Transverse colon (tissue), 4 donors: ENCODE measurements at regions not wholly inside any gene's neighbourhood (a gene's known extent, or its start where the extent isn't known, plus 50 kb on each side); places are given as distances from the start of the nearest gene placed in this dataset.

Experiments
- DNase-seq: peaks from one replicate; pipeline ENCODE4 v3.0.0-alpha.2; 2019
- H3K27ac ChIP-seq, 4 donors: fragments of 200-600 bp; sonication (generic); 2 replicates each; pipeline ENCODE4 v1.5.1; 2016 to 2018; ENCODE audit warnings: inconsistent platforms in 4 of 4
- H3K27me3 ChIP-seq: fragments of 200-600 bp; sonication (generic); 2 replicates; pipeline ENCODE4 v1.5.1; 2017; ENCODE audit warnings: inconsistent platforms
- H3K36me3 ChIP-seq, 4 donors: fragments of 200-600 bp; sonication (generic); 2 replicates each; pipeline ENCODE4 v1.5.1; 2017 to 2019; ENCODE audit warnings: inconsistent platforms in 4 of 4
- H3K4me1 ChIP-seq, 4 donors: fragments of 200-600 bp; sonication (generic); 2 replicates each; pipeline ENCODE4 v1.5.1; 2017 to 2020; ENCODE audit warnings: inconsistent platforms in 4 of 4
- H3K4me3 ChIP-seq, 4 donors: fragments of 200-600 bp; sonication (generic); 1 replicate in 1 of 4; 2 replicates in 3 of 4; pipeline versions ENCODE4 v1.5.1 to v1.6.1; 2017 to 2019; ENCODE audit warnings: inconsistent platforms in 4 of 4
- H3K9me3 ChIP-seq, 2 donors: fragments of 200-600 bp; sonication (generic); 2 replicates each; pipeline ENCODE4 v1.5.1; 2017 to 2019; ENCODE audit warnings: inconsistent platforms in 2 of 2
- EP300 ChIP-seq: sonication (generic); formaldehyde crosslinking; IDR thresholded peaks from one replicate; pipeline ENCODE4 v1.6.1; 2017; ENCODE audit warnings: antibody characterized with exemption, low read depth
- POLR2A ChIP-seq: fragments of 450-650 bp; IDR thresholded peaks from one replicate; pipeline ENCODE4 v1.6.1; 2016; ENCODE audit warnings: antibody characterized with exemption, mild to moderate bottlenecking, moderate library complexity
- POLR2AphosphoS5 ChIP-seq, 3 donors: sonication (generic); formaldehyde crosslinking; IDR thresholded peaks; one replicate each; pipeline ENCODE4 v1.6.1; 2016; ENCODE audit warnings: antibody characterized with exemption in 3 of 3
- WGBS, 2 donors: methylation state at CpG; one replicate each; pipeline ENCODE4 v1.1.5; 2018; ENCODE audit warnings: low coverage in 1 of 2; 5-methylcytosine and 5-hydroxymethylcytosine counted together
- in situ Hi-C, 4 donors: fragments of 200-750 bp; cut with MboI; loops; one replicate each; pipeline versions ENCODE4 v1.15.0 to v1.15.1; 2017; ENCODE audit warnings: low sequenced_read_pairs in 3 of 4, low pct_ligation_motif_present in 1 of 4, low pct_unique_long_range_greater_than_20kb in 1 of 4
- intact Hi-C: fragments of 100-400 bp; cut with DNase I; formaldehyde crosslinking; loops from one replicate; pipeline ENCODE4 v1.15.1; 2023; ENCODE audit warnings: low total_unique reads
- TF ChIP-seq, protein P1 (sequence below), 5 experiments: fragments of 200-600 bp in 3 of 5; fragments of 450-650 bp in 2 of 5; sonication (generic) in 3 of 5; IDR thresholded peaks; 1 replicate in 2 of 5; 2 replicates in 3 of 5; pipeline ENCODE4 v1.5.1; 2016 to 2017; ENCODE audit warnings: antibody characterized with exemption in 5 of 5, inconsistent platforms in 3 of 5, mild to moderate bottlenecking in 2 of 5, moderate library complexity in 1 of 5

DNA sequence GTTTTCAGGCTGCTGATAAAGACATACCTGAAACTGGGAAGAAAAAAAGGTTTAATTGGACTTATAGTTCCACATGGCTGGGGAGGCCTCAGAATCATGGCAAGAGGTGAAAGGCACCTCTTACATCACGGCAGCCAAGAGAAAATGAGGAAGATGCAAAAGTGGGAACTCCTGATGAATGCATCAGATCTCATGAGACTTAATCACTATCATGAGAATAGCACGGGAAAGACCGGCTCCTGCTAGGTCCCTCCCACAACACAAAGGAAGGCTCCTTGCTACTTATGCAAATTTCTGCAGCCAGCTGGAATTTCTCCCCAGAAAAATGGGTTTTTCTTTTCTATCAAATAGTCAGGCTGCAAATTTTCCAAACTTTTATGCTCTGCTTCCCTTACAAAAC is 174.1 kb upstream of the RMST start:
- DNase-seq = no peak
- no peaks in the 10 kb centered on the region for H3K36me3 ChIP-seq
- no peaks in the 10 kb centered on the region for H3K4me1 ChIP-seq
- H3K27me3 ChIP-seq = no peaks in the 10 kb centered on the region
- no peak overlapping the region for H3K4me3 ChIP-seq
- H3K27ac ChIP-seq = no peak overlapping the region
- WGBS, 2 donors = 78 to 86% methylated on average over 2 to 3 of the region's 3 CpGs
- intact Hi-C loops = no loop called here
- TF ChIP-seq POLR2AphosphoS5 (IDR thresholded peaks at IDR 0.05) (no peak), POLR2A (no peak), EP300 (no peak)
- TF ChIP-seq, protein P1, sequence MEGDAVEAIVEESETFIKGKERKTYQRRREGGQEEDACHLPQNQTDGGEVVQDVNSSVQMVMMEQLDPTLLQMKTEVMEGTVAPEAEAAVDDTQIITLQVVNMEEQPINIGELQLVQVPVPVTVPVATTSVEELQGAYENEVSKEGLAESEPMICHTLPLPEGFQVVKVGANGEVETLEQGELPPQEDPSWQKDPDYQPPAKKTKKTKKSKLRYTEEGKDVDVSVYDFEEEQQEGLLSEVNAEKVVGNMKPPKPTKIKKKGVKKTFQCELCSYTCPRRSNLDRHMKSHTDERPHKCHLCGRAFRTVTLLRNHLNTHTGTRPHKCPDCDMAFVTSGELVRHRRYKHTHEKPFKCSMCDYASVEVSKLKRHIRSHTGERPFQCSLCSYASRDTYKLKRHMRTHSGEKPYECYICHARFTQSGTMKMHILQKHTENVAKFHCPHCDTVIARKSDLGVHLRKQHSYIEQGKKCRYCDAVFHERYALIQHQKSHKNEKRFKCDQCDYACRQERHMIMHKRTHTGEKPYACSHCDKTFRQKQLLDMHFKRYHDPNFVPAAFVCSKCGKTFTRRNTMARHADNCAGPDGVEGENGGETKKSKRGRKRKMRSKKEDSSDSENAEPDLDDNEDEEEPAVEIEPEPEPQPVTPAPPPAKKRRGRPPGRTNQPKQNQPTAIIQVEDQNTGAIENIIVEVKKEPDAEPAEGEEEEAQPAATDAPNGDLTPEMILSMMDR (IDR thresholded peaks at IDR 0.05) = no peak
- in situ Hi-C loops = no loop called here
- H3K9me3 ChIP-seq = no peaks in the 10 kb centered on the region

DNA sequence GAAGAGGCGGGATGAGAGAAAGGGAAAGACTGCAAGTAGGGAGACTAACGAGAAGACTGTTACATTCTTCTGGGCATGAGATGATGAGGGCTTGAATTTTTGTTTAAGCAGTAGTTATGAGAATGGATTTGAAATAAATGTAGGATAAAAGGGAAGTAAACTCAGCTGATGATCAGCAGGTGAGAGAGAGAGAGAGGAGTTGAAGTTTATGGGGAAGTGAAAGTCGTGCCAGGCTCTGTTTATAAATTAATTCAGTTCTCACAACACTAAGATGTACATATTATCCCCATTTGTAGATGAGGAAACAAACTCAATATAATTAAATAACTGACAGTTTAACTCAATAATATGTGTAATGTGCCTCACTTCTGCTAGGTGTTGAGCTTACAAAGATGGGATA is 170.0 kb upstream of the RMST start:
- H3K4me3 ChIP-seq = no peak overlapping the region
- 45 to 61% methylated on average over 3 of the region's 3 CpGs for WGBS, 2 donors

DNA sequence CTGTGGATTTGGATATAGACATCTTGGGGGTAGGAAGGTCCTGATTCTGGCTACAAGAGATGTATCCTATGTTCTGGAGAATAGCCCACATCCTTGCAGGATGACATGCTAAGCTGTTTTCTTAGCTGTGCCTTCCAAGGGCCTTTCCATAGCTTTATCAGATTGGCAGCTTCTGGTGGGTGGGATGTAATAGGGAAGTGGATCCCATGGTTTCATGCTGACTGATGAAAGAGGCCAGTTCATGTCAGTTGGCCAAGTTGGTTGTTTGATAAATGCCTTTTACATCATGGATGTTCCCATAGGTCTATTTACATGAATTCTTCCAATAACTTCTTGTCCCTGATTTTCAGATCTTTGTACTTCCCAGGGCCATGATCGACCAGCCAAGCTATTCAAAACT is 169.1 kb upstream of the RMST start:
- Histone ChIP-seq H3K27me3 (no peaks in the 10 kb centered on the region), H3K27ac (no peak overlapping the region), H3K36me3 (no peaks in the 10 kb centered on the region), H3K4me3 (no peak overlapping the region), H3K4me1 (no peaks in the 10 kb centered on the region), H3K9me3 (peaks cover 0 to 5% of the 10 kb centered on the region in 2 donors)
- in situ Hi-C loops = no loop called here
- WGBS, 2 donors = 72% methylated on average over 1 of the region's 1 CpG; no CpG with 5 or more reads in 1 of the 2 donors
- TF ChIP-seq, protein P1 (IDR thresholded peaks at IDR 0.05) = no peak
- TF ChIP-seq EP300 = no peak
- no peak for TF ChIP-seq POLR2AphosphoS5 (IDR thresholded peaks at IDR 0.05)
- TF ChIP-seq POLR2A = no peak
- intact Hi-C loops = no loop called here
- no peak for DNase-seq

More for the DNA sequence above, 170.0 kb upstream of the RMST start:
- intact Hi-C loops = no loop called here
- H3K36me3 ChIP-seq = no peaks in the 10 kb centered on the region
- no peaks in the 10 kb centered on the region for H3K4me1 ChIP-seq
- DNase-seq = no peak
- no peaks in the 10 kb centered on the region for H3K27me3 ChIP-seq
- TF ChIP-seq POLR2AphosphoS5 (IDR thresholded peaks at IDR 0.05) = no peak
- no peak for TF ChIP-seq POLR2A
- TF ChIP-seq, protein P1 (IDR thresholded peaks at IDR 0.05) = no peak
- TF ChIP-seq EP300 = no peak
- in situ Hi-C loops = no loop called here
- H3K27ac ChIP-seq = no peak overlapping the region
- H3K9me3 ChIP-seq = peaks cover 0 to 5% of the 10 kb centered on the region in 2 donors

DNA sequence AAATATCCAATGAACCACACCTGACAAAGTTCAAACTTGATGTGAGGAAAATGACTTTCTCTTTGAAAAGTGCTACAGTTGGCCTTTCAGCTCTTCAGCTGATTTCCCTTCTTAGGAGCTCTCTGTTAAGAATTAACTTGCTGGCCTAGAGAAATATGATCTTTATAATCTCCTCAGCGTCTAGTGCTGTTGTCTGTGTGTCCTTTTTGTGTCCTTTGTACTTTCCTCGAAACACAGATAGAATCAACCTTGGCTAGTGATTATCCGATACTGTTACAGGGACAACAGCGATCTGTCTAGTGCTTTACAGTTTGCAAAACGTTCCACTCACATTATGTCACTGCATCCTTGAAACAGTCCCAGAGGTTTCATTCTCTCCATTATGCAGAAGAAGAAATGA is 162.8 kb upstream of the RMST start:
- 48 to 64% methylated on average over 5 of the region's 5 CpGs for WGBS, 2 donors
- H3K27me3 ChIP-seq = no peaks in the 10 kb centered on the region
- H3K4me1 ChIP-seq = no peaks in the 10 kb centered on the region
- intact Hi-C loops = loop anchor here (5.0 to 10.0 kb wide), 2 partner anchors 308 to 715 kb away; no protein-coding TSS in a partner anchor
- in situ Hi-C loops = loop anchor here (25.0 kb wide), 2 partner anchors 313 to 713 kb away; no protein-coding TSS in a partner anchor
- DNase-seq = no peak
- no peak overlapping the region for H3K27ac ChIP-seq
- no peak overlapping the region for H3K4me3 ChIP-seq
- no peaks in the 10 kb centered on the region for H3K36me3 ChIP-seq
- no peak for TF ChIP-seq POLR2AphosphoS5 (IDR thresholded peaks at IDR 0.05)
- no peak for TF ChIP-seq EP300
- TF ChIP-seq, protein P1 (IDR thresholded peaks at IDR 0.05) = no peak
- TF ChIP-seq POLR2A = no peak
- peaks cover 0 to 5% of the 10 kb centered on the region in 2 donors for H3K9me3 ChIP-seq
